Activated CD4-positive, alpha-beta T cell treated with anti-CD3 and anti-CD28 coated beads, Interleukin-2, Interleukin-6, amounts not matched to agents 100 ng/mL and 50 ng/mL, durations not matched to agents 16 hours and 8 hours (primary cell): ENCODE measurements at regions not wholly inside any gene's neighbourhood (a gene's known extent, or its start where the extent isn't known, plus 50 kb on each side); places are given as distances from the start of the nearest gene placed in this dataset.
"Not testable (repeated sequence)": the region's sequence is repeated elsewhere in the genome, so short reads cannot be mapped to it uniquely, and the experiment has no call there.

ENCODE experiments used
- DNase-seq: peaks from one replicate; pipeline ENCODE4 v3.0.0-alpha.2; 2020

- DNase-seq = no peak
Measured at GRCh38 chr20:53813636-53814035, 220.0 kb upstream of the ZNF217 start.

GRCh38 chr20:53811577-53811976 lies 217.9 kb upstream of the ZNF217 start:
- no peak for DNase-seq

- DNase-seq = no peak
Measured at GRCh38 chr20:53810661-53811355, 217.2 kb upstream of the ZNF217 start.

DNA sequence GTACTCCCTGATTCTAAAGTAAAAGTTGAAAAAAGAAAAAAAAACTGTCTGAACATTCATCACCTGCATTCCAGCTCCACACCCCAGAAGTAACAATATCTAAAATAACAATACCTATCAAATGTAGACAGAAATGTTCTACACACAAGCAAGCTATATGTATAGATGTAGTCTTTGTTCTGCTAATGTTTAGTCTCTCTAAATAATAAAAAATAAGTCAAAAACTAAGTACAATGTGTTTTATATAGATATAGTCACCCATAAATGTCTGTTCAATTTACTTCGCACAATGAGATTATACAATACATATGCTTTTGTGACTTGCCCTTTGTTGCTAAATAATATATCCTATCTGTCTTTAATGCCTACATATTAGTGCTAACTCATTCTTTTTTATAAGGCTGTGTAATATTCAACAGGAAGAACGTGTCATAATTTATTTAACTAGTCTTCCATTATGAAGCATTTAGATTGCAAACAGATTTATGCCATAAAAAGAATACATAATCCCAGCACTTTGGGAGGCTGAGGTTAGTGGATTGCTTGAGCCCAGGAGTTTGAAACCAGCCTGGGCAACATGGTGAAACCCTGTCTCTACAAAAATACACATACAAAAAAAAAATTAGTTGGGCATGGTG lies 216.2 kb upstream of the ZNF217 start:
- DNase-seq = no peak

DNA sequence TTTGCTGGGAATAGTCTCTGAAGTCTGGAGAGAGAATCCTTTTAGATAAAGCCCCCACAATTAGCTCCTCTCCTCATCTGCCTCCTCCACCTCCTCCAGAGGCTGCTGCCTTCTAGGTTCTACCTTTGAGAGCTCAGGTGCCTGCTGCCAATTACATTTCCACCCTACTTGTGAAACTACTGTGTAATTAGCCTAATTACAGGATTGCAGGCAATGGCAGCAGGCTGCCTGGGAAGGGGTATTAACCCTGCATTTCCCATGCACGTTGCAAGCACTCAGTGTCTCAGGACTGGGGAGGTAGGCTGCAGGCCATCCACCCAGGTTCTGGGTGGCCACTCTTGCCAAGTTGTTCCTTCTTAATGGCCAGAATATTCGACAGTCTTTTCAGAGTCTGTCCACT lies 215.6 kb upstream of the ZNF217 start:
- no peak for DNase-seq

DNA sequence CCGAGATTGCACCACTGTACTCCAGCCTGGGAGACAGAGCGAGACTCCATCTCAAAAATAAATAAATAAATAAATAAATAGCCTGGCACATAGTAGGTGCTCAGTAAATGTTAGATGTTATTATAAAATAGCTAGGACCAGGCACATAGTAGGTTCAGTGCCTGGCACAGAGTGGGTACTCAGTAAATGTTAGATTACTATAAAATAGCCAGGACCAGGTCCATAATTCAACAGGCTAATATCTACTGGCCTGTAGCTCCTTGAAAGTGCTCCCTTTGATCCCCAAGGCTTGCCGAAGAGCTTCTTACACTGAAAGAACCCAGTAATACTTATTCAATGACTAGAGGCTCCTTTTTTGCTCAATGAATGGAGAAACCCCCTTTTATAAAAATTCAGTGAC lies 215.1 kb upstream of the ZNF217 start:
- DNase-seq = no peak

GRCh38 chr20:53808302-53808701 lies 214.7 kb upstream of the ZNF217 start:
- not testable (repeated sequence) for DNase-seq

DNA sequence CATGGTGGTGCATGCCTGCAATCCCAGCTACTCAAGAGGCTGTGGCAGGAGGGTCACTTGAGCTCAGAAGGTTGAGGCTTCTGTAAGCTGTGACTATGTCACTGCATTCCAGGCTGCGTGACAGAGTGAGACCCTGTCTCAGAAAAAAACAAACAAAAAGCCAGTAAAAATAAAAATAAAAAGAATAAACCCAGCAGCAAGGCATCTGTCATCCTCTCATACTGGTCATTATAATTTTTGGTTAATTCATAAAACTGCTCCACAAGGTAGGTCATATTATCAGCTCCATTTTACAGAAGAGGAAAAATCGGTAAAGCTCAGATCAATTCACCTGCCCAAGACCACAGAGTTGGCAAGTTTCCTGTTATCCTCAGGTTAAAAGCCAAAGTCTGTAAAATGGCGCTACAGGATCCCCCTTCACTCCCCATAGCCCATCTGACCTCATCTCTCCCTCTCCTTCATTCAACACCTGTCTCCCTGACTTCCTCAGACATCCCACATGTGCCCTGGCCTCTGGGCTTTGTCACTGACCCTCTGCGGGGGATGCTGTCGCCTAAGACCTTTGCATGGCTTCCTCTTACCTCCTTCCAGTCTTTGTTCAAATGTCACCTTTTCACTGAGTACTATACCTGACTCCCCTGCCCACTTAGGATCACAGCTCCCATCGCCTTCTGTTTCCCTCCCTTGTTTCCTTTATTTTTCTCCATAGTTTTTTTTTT lies 213.2 kb upstream of the ZNF217 start:
- no peak for DNase-seq

DNA sequence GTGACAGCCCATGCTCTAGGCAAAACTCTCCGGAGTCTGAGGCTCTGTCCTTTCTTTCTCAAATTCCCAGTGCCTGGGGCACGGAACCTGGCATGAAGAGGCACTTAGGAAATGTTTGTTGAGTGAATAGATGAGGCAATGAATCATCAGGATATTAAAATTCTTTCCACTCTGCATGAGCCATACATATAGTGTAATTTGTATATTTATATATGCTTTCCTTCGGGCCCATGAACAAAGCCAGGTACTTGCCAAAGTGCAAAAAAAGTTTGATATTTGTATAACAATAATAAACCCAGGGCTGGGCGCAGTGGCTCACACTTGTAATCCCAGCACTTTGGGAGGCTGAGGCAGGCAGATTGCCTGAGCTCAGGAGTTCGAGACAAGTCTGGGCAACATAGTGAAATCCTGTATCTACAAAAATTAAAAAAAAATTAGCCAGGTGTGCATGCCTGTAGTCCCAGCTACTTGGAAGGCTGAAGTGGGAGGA lies 212.3 kb upstream of the ZNF217 start:
- DNase-seq = no peak

GRCh38 chr20:53804920-53805894 lies 211.6 kb upstream of the ZNF217 start:
- DNase-seq = no peak

DNA sequence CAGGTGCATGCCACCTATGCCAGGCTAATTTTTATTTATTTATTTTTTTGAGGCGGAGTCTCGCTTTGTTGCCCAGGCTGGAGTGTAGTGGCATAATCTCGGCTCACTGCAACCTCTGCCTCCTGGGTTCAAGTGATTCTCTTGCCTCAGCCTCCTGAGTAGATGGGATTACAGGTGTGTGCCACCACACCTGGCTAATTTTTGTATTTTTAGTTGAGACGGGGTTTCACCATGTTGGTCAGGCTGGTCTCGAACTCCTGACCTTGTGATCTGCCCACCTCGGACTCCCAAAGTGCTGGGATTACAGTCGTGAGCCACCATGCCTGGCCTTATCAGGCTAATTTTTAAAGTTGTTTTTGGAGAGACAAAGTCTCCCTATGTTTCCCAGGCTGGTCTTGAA lies 210.7 kb upstream of the ZNF217 start:
- DNase-seq = not testable (repeated sequence)

DNA sequence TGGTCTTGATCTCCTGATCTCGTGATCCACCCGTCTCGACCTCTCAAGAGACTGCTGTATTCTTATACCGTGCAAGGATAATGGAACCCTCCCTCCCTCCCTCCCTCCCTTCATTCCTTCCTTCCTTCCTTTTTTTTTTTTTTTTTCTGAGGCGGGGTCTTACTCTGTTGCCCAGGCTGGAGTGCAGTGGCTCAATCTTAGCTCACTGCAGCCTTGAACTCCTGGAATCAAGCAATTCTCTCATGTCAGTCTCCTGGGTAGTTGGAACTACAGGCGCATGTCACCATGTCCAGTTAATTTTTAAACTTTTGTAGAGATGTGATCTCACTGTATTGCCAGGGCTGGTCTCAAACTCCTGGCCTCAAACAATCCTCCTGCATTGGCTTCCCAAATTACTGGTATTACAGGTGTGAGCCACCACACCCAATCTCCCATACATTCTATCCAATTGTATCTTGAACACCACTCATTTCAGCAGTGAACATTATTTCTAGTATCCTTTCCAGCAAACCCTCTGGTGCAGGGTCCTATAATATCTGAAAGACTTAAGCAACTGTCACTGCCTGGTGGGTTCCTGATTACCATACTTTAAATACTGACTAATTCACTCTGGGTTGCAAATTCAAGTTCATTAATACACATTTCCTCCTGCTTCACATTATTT lies 210.0 kb upstream of the ZNF217 start:
- no peak for DNase-seq

GRCh38 chr20:53801609-53802370 lies 208.2 kb upstream of the ZNF217 start:
- DNase-seq = no peak

GRCh38 chr20:53800883-53801604 lies 207.4 kb upstream of the ZNF217 start:
- DNase-seq = no peak

GRCh38 chr20:53800418-53800817 lies 206.8 kb upstream of the ZNF217 start:
- no peak for DNase-seq

DNA sequence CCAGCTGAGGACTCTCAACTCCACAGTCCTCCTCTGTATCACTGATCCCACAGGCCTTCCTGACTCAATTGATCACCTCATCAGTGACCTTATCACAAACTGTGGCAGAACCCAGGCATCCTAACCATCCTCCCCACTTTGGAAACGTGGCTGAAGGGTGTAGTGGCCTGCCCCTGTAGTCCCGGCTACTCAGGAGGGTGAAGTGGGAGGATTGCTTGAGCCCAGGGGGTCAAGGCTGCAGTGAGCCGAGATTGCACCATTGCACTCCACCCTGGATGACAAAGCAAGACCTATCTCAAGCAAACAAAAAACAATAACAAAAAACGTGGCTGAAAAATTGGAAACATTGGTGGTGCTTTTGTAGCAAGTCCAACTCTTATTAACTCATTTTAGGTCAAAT lies 203.4 kb upstream of the ZNF217 start:
- DNase-seq = no peak

DNA sequence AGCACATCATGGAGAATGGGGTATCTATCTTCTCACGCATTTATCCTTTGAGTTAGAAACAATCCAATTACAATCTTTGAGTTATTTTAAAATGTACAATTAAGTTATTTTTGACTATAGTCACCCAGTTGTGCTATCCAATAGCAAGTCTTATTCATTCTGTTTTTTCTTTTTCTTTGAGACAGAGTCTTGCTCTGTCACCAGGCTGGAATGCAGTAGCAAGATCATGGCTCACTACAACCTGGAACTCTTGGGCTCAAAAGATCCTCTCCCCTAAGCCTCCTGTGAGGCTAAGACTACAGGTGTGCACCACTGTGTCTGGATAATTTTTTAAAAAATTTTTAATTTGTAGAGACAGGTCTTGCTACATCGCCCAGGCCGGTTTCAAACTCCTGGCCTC lies 201.5 kb upstream of the ZNF217 start:
- no peak for DNase-seq

- no peak for DNase-seq
Measured at GRCh38 chr20:53794529-53795115, 201.0 kb upstream of the ZNF217 start.

GRCh38 chr20:53793783-53794383 lies 200.2 kb upstream of the ZNF217 start:
- no peak for DNase-seq
